ENCODE measurements at regions not wholly inside any gene's neighbourhood (a gene's known extent, or its start where the extent isn't known, plus 50 kb on each side); places are given as distances from the start of the nearest gene placed in this dataset.

DNA sequence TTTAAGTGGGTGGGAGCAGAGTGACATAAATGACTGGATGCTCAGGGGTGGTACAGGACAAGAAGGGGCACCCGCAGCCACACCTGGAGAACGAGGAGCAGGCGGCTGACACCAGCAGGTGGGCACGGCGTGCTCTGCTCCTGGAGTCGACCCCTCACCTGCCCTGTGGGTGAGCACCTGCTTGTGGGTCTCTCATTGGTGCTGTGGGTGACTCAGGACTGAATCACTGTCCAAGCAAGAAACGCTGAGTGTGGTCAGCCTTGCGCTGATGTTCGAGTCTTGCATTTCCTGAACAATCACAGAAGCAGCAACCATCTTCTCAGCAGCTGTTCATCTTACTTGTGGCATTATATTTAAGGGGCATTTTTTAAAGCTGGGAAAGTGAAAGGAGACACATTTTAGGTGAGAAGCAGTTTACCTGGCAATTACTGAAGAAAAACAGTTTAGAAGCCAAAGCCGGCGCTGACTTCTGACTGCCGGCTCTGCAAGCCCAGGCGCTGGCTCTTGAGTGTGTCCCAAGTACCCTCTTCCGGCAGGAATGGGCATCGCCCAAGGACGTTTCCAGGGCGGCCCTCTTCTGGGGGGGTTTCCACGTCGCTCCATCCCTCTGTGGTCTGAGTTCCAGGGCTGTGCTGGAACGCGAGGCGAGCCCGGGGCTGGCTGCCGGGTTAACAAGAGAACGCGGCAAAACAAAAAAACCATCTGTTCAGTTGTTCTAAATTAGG is 145.2 kb upstream of the PFKP start:
- no peak for TF ChIP-seq Cebpa-rat (IDR thresholded peaks at IDR 0.05)
- Histone ChIP-seq H3K27me3 (no peaks in the 10 kb centered on the region; a peak in 1 of 22 replicates), H3K9ac (no peak overlapping the region), H3K9me3 (replicated peaks in 1 of 11) (peaks cover 0 to 17% (median 7%) of the 10 kb centered on the region in 11 experiments; a peak in 10 of 22 replicates), H3K27ac (no peak overlapping the region), H3K4me2 (no peak overlapping the region), H3K4me3 (no peak overlapping the region), H3K4me1 (peaks cover 16 to 45% (median 31%) of the 10 kb centered on the region in 10 experiments), H4K20me1 (no peaks in the 10 kb centered on the region), H3K36me3 (no peaks in the 10 kb centered on the region)

DNA sequence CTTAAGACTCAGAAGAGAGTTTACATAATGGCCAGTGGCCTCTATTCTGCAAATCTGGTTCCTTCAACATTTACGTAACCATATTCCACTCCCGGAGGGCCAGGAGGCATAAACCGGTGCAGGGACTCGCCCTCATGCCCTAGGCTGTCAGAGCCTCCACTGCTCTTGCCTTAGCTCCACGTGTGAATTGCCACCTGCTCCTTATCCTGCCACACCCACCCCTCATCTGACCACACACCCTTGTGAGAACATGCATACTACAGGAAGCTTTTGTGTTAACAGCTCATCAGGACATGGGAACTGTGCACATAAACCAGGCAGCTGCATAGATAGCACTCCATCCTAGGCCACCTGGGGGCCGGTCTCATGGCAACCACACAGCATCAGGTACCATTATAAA is 146.7 kb upstream of the PFKP start:
- TF ChIP-seq Cebpa-rat (IDR thresholded peaks at IDR 0.05), result no peak
- Histone ChIP-seq H4K20me1 (no peaks in the 10 kb centered on the region), H3K27me3 (no peaks in the 10 kb centered on the region; a peak in 1 of 22 replicates), H3K9ac (no peak overlapping the region), H3K4me1 (peaks cover 7 to 30% (median 16%) of the 10 kb centered on the region in 10 experiments), H3K4me3 (no peak overlapping the region), H3K36me3 (no peaks in the 10 kb centered on the region), H3K4me2 (peak overlapping the region in 5 of 11 experiments; percentile 5 to 44 (median 24); a peak in 9 of 22 replicates), H3K9me3 (replicated peaks in 1 of 11) (peaks cover 0 to 17% (median 7%) of the 10 kb centered on the region in 11 experiments; a peak in 10 of 22 replicates), H3K27ac (no peak overlapping the region)

GRCh38 chr10:2920168-2920567 is 147.2 kb upstream of the PFKP start:
- Histone ChIP-seq H3K9ac (no peak overlapping the region), H3K4me1 (peaks cover 3 to 26% (median 11%) of the 10 kb centered on the region in 10 experiments; a peak in 19 of 20 replicates), H3K27ac (no peak overlapping the region), H3K4me3 (no peak overlapping the region), H3K36me3 (no peaks in the 10 kb centered on the region), H3K4me2 (peak overlapping the region in 2 of 11 experiments; percentile 5 to 29; a peak in 3 of 22 replicates), H3K9me3 (replicated peaks in 1 of 11) (peaks cover 0 to 17% (median 7%) of the 10 kb centered on the region in 11 experiments; a peak in 10 of 22 replicates), H3K27me3 (no peaks in the 10 kb centered on the region; a peak in 1 of 22 replicates), H4K20me1 (no peaks in the 10 kb centered on the region)
- no peak for TF ChIP-seq Cebpa-rat (IDR thresholded peaks at IDR 0.05)

DNA sequence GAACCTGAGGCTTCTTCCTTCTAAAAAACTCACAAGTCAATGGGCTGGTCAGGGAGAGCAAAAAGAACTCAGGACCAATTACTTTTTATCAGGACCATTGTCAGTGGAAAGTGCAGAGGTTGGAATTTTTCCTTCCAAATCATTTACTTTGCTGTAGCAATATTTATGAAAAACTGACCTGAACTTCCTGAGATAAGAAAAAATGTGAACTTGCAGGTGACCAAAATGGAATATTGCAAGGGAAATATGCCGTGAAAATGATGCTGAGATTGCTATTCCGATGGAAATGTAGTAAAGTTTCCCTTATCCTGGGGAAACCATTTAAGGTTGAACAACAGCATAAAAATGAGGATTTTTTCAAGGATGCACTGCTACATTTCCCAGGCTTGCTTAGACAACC is 148.3 kb upstream of the PFKP start:
- H3K27me3 ChIP-seq, result no peaks in the 10 kb centered on the region
- no peak overlapping the region for H3K4me3 ChIP-seq
- H3K36me3 ChIP-seq, result no peaks in the 10 kb centered on the region
- H3K4me2 ChIP-seq, result no peak overlapping the region
- peaks cover 0 to 15% (median 4%) of the 10 kb centered on the region in 10 experiments; a peak in 8 of 20 replicates for H3K4me1 ChIP-seq
- no peak overlapping the region for H3K27ac ChIP-seq
- no peak overlapping the region for H3K9ac ChIP-seq
- H4K20me1 ChIP-seq, result no peaks in the 10 kb centered on the region
- TF ChIP-seq Cebpa-rat (IDR thresholded peaks at IDR 0.05), result no peak
- peaks cover 0 to 15% (median 7%) of the 10 kb centered on the region in 11 experiments; a peak in 10 of 22 replicates for H3K9me3 ChIP-seq (replicated peaks in 1 of 11)

- Histone ChIP-seq H3K27me3 (no peaks in the 10 kb centered on the region), H3K4me2 (no peak overlapping the region), H3K9ac (no peak overlapping the region), H3K4me3 (no peak overlapping the region), H3K36me3 (no peaks in the 10 kb centered on the region), H3K27ac (no peak overlapping the region), H4K20me1 (no peaks in the 10 kb centered on the region), H3K9me3 (replicated peaks in 1 of 11) (peaks cover 0 to 10% (median 2%) of the 10 kb centered on the region in 11 experiments; a peak in 10 of 22 replicates), H3K4me1 (peaks cover 0 to 15% (median 4%) of the 10 kb centered on the region in 10 experiments; a peak in 8 of 20 replicates)
- TF ChIP-seq Cebpa-rat (IDR thresholded peaks at IDR 0.05), result no peak
Measured at GRCh38 chr10:2918489-2918888, 148.9 kb upstream of the PFKP start.

GRCh38 chr10:2917926-2918325 is 149.4 kb upstream of the PFKP start:
- no peak for TF ChIP-seq Cebpa-rat (IDR thresholded peaks at IDR 0.05)
- H4K20me1 ChIP-seq, result no peaks in the 10 kb centered on the region

DNA sequence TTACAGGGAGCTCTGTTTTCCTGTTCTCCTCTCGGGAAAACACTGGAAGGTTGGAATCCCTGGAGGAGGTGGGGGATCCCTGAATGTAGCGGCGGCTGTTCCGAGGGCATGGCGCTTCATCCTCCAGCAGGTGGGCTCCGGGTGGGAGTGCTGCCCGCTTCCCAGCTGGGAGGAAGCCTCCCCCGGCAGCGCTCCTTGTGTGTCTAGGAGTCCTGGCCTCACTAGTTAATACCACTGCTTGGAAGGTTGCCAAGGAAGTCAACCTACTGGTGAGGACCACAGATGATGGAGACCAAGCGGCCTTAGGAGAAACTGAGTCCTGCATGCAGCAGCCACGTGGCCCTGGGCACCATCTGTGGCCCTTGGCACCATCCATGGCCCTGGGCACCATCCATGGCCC is 151.9 kb upstream of the PFKP start:
- Histone ChIP-seq H3K27me3 (no peaks in the 10 kb centered on the region), H4K20me1 (no peaks in the 10 kb centered on the region), H3K4me1 (peaks cover 0 to 3% (median 0%) of the 10 kb centered on the region in 10 experiments; a peak in 5 of 20 replicates), H3K36me3 (no peaks in the 10 kb centered on the region), H3K27ac (no peak overlapping the region), H3K9me3 (replicated peaks in 1 of 11) (no peaks in the 10 kb centered on the region), H3K9ac (no peak overlapping the region), H3K4me3 (no peak overlapping the region), H3K4me2 (no peak overlapping the region)
- no peak for TF ChIP-seq Cebpa-rat (IDR thresholded peaks at IDR 0.05)

More at GRCh38 chr10:2917926-2918325, 149.4 kb upstream of the PFKP start:
- Histone ChIP-seq H3K27me3 (no peaks in the 10 kb centered on the region), H3K9me3 (replicated peaks in 1 of 11) (0 out of 22 replicates have a peak, but pooled peaks cover 0 to 5% (median 0%) of the 10 kb centered on the region in 11 experiments), H3K27ac (no peak overlapping the region), H3K4me2 (no peak overlapping the region), H3K36me3 (no peaks in the 10 kb centered on the region), H3K9ac (no peak overlapping the region), H3K4me3 (no peak overlapping the region), H3K4me1 (peaks cover 0 to 15% (median 4%) of the 10 kb centered on the region in 10 experiments; a peak in 8 of 20 replicates)

- Histone ChIP-seq H3K4me2 (no peak overlapping the region), H4K20me1 (no peaks in the 10 kb centered on the region), H3K9ac (no peak overlapping the region), H3K4me3 (no peak overlapping the region), H3K9me3 (replicated peaks in 1 of 11) (no peaks in the 10 kb centered on the region), H3K4me1 (no peaks in the 10 kb centered on the region), H3K27me3 (no peaks in the 10 kb centered on the region), H3K27ac (no peak overlapping the region), H3K36me3 (no peaks in the 10 kb centered on the region)
- TF ChIP-seq Cebpa-rat (IDR thresholded peaks at IDR 0.05), result no peak
Measured at GRCh38 chr10:2914741-2915140, 152.6 kb upstream of the PFKP start.

DNA sequence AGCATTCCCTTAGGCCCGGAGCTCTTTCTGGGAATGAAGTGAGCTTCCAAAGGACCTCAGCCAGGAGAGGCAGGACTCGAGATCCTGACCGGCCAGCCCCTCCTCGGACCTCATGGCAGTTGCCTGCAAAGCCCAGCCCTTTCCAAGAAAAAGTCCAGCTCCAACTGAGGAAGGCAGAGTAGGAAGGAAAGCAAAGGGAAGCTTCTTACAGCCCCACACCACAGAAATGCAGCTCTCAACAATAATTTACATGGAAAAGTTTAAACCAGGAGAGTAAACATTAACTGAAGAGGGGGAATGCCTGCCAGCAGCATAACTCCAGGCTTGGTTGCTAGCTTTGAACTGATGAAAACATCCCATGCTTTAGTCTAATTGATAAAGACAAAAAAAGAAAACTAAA is 153.9 kb upstream of the PFKP start:
- no peak overlapping the region for H3K27ac ChIP-seq
- no peak overlapping the region for H3K4me2 ChIP-seq
- H3K4me1 ChIP-seq, result peaks cover 0 to 5% (median 0%) of the 10 kb centered on the region in 10 experiments; a peak in 1 of 20 replicates
- H3K36me3 ChIP-seq, result no peaks in the 10 kb centered on the region
- no peak overlapping the region for H3K4me3 ChIP-seq
- H3K9me3 ChIP-seq (replicated peaks in 1 of 11), result no peaks in the 10 kb centered on the region
- no peaks in the 10 kb centered on the region for H4K20me1 ChIP-seq
- H3K27me3 ChIP-seq, result no peaks in the 10 kb centered on the region
- H3K9ac ChIP-seq, result no peak overlapping the region
- TF ChIP-seq Cebpa-rat (IDR thresholded peaks at IDR 0.05), result no peak

Data from BLaER1 treated with 17β-estradiol and CSF1 and Interleukin-3, amounts not matched to agents 10 nM and 100 nM (cell line).